SK-N-SH treated with all-trans-retinoic acid at 6 μM for 48 hours (cell line): ENCODE measurements at regions not wholly inside any gene's neighbourhood (a gene's known extent, or its start where the extent isn't known, plus 50 kb on each side); places are given as distances from the start of the nearest gene placed in this dataset.

Experiments used
- ATAC-seq: fragments of 200-7000 bp; cut with Tn5 transposase; 3 replicates; pipeline ENCODE4 v1.9.1; 2020; ENCODE audit warnings: mild to moderate bottlenecking, moderate library complexity
- BACH2 ChIP-seq: fragments of 250-450 bp; sonication (Bioruptor Pico); IDR thresholded peaks from 2 replicates; pipeline ENCODE4 v1.9.0; 2021; ENCODE audit warnings: mild to moderate bottlenecking, borderline replicate concordance
- CSDC2 ChIP-seq: fragments of 250-450 bp; sonication (Bioruptor Pico); IDR thresholded peaks from 2 replicates; pipeline ENCODE4 v1.5.0; 2020; ENCODE audit warnings: mild to moderate bottlenecking, moderate library complexity
- ESRRG ChIP-seq: fragments of 250-450 bp; sonication (Bioruptor Pico); IDR thresholded peaks from 2 replicates; pipeline ENCODE4 v1.6.1; 2021; ENCODE audit warnings: mild to moderate bottlenecking
- GLIS3 ChIP-seq: fragments of 250-450 bp; sonication (Bioruptor Pico); IDR thresholded peaks from 2 replicates; pipeline ENCODE4 v1.5.0; 2020; ENCODE audit warnings: mild to moderate bottlenecking, moderate library complexity
- OSR1 ChIP-seq: fragments of 250-450 bp; sonication (Bioruptor Pico); IDR thresholded peaks from 2 replicates; pipeline ENCODE4 v1.8.0; 2022; ENCODE audit warnings: moderate library complexity, mild to moderate bottlenecking, inconsistent platforms
- PPARA ChIP-seq: fragments of 250-450 bp; sonication (Bioruptor Pico); IDR thresholded peaks from 2 replicates; pipeline ENCODE4 v1.5.0; 2020; ENCODE audit warnings: mild to moderate bottlenecking, borderline replicate concordance
- SNAI2 ChIP-seq: fragments of 250-450 bp; sonication (Bioruptor Pico); IDR thresholded peaks from 2 replicates; pipeline ENCODE4 v1.5.0; 2020; ENCODE audit warnings: mild to moderate bottlenecking, moderate library complexity
- TCF4 ChIP-seq: fragments of 250-450 bp; sonication (Bioruptor Pico); IDR thresholded peaks from 2 replicates; pipeline ENCODE4 v1.8.0; 2021; ENCODE audit warnings: mild to moderate bottlenecking, moderate library complexity, borderline replicate concordance
- TOX ChIP-seq: fragments of 250-450 bp; sonication (Bioruptor Pico); IDR thresholded peaks from 2 replicates; pipeline ENCODE4 v1.8.0; 2021; ENCODE audit warnings: mild to moderate bottlenecking, moderate library complexity, borderline replicate concordance
- ZC3H10 ChIP-seq: fragments of 250-450 bp; sonication (Bioruptor Pico); IDR thresholded peaks from 2 replicates; pipeline ENCODE4 v1.5.1; 2021; ENCODE audit warnings: mild to moderate bottlenecking, moderate library complexity
- ZFP3 ChIP-seq: fragments of 250-450 bp; sonication (Bioruptor Pico); IDR thresholded peaks from 2 replicates; pipeline ENCODE4 v1.5.0; 2020; ENCODE audit warnings: mild to moderate bottlenecking, moderate library complexity
- ZFP30 ChIP-seq: fragments of 450-650 bp; formaldehyde crosslinking; IDR thresholded peaks from 2 replicates; pipeline ENCODE4 v1.5.0; 2022; ENCODE audit warnings: mild to moderate bottlenecking, moderate library complexity
- ZNF565 ChIP-seq: fragments of 450-650 bp; formaldehyde crosslinking; conservative IDR thresholded peaks from 2 replicates; pipeline ENCODE4 v1.5.0; 2020; ENCODE audit warnings: low read depth, mild to moderate bottlenecking, moderate library complexity
- ZNF70 ChIP-seq: fragments of 450-650 bp; formaldehyde crosslinking; IDR thresholded peaks from 2 replicates; pipeline ENCODE4 v1.5.0; 2020; ENCODE audit warnings: mild to moderate bottlenecking, moderate library complexity
- ZNF8 ChIP-seq: fragments of 450-650 bp; formaldehyde crosslinking; IDR thresholded peaks from 2 replicates; pipeline ENCODE4 v1.5.0; 2020; ENCODE audit warnings: mild to moderate bottlenecking, moderate library complexity
- TF ChIP-seq, protein P1 (sequence below): fragments of 250-450 bp; sonication (Bioruptor Pico); IDR thresholded peaks from 2 replicates; pipeline ENCODE4 v1.5.0; 2020; ENCODE audit warnings: mild to moderate bottlenecking, moderate library complexity
- TF ChIP-seq, protein P2 (sequence below): fragments of 250-450 bp; sonication (Bioruptor Pico); IDR thresholded peaks from 2 replicates; pipeline ENCODE4 v1.8.0; 2021; ENCODE audit warnings: low read depth, mild to moderate bottlenecking, moderate library complexity, borderline replicate concordance
- TF ChIP-seq, protein P3 (sequence below): fragments of 250-450 bp; sonication (Bioruptor Pico); IDR thresholded peaks from 2 replicates; pipeline ENCODE4 v1.5.1; 2020; ENCODE audit warnings: low read depth, mild to moderate bottlenecking, moderate library complexity

DNA sequence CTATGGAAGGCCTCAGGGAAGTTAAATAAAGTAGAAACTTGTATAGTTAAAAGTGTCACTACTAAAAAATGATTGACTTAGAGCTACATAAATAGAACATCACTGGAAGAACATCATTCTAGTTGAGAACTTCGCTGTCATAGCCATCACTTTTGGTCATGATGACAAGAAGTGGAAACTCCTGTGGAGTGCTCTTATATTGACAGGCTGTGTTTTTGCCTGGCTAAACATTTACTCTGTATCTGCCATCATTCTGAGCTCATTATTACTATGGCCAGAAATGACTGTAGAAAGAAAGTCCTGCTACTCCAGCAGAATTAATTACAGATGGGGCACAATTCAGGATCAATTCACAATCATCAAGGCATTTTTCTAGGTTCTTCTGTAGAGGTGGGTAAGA, 165.1 kb upstream of the GOLIM4 start (continued):
- TF ChIP-seq ZNF8 (CRISPR knock-in tag) (no peak), TOX (CRISPR knock-in tag) (no peak), ZFP30 (CRISPR knock-in tag) (no peak), BACH2 (no peak), CSDC2 (CRISPR knock-in tag) (no peak), TCF4 (CRISPR knock-in tag) (no peak), OSR1 (CRISPR knock-in tag) (no peak)
- TF ChIP-seq, protein P1, sequence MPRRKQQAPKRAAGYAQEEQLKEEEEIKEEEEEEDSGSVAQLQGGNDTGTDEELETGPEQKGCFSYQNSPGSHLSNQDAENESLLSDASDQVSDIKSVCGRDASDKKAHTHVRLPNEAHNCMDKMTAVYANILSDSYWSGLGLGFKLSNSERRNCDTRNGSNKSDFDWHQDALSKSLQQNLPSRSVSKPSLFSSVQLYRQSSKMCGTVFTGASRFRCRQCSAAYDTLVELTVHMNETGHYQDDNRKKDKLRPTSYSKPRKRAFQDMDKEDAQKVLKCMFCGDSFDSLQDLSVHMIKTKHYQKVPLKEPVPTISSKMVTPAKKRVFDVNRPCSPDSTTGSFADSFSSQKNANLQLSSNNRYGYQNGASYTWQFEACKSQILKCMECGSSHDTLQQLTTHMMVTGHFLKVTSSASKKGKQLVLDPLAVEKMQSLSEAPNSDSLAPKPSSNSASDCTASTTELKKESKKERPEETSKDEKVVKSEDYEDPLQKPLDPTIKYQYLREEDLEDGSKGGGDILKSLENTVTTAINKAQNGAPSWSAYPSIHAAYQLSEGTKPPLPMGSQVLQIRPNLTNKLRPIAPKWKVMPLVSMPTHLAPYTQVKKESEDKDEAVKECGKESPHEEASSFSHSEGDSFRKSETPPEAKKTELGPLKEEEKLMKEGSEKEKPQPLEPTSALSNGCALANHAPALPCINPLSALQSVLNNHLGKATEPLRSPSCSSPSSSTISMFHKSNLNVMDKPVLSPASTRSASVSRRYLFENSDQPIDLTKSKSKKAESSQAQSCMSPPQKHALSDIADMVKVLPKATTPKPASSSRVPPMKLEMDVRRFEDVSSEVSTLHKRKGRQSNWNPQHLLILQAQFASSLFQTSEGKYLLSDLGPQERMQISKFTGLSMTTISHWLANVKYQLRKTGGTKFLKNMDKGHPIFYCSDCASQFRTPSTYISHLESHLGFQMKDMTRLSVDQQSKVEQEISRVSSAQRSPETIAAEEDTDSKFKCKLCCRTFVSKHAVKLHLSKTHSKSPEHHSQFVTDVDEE, result no peak
- TF ChIP-seq, protein P2, sequence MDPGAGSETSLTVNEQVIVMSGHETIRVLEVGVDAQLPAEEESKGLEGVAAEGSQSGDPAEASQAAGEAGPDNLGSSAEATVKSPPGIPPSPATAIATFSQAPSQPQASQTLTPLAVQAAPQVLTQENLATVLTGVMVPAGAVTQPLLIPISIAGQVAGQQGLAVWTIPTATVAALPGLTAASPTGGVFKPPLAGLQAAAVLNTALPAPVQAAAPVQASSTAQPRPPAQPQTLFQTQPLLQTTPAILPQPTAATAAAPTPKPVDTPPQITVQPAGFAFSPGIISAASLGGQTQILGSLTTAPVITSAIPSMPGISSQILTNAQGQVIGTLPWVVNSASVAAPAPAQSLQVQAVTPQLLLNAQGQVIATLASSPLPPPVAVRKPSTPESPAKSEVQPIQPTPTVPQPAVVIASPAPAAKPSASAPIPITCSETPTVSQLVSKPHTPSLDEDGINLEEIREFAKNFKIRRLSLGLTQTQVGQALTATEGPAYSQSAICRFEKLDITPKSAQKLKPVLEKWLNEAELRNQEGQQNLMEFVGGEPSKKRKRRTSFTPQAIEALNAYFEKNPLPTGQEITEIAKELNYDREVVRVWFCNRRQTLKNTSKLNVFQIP (CRISPR knock-in tag), result no peak

DNA sequence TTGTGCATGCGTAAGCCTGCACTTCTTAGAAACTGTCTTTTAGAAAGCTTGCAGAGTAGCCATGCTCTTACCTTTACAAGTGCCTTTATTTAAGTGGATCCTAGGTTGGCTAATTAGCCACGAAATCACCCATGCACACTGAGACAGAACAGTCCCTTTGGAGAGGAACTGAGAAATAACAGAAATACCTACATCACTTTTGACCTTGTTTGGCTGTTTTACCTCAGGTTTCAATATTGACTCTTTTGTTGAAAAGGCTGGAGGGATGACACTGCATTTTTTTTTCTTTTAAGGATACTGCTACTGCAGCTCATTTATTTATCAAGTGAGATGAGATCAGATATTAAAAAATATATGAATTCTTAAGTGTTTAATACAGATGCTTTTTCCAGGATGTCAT, 155.6 kb upstream of the GOLIM4 start:
- ATAC-seq, result no peak

DNA sequence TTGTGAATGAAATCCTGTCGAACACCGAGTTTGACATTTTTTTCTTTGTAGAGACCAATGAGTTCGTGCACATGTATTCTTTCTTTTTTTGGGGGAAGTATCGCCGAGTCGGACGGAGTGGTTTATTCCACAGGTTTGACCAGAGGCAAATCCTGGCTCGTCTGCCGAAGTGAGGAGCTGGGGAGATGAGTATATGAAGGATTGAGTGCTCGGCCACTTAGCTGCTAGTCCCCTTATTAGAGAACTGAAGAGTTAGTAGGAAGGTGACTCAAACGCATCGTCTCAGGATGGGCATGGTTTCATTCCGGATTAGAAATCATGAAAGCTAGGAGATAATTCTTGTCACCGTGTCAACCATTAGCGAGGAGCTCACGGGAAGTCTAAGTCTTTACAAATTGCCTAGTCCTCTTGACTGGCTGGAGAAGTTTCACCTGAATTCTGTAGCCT, 154.7 kb upstream of the GOLIM4 start:
- ATAC-seq, result no peak

More for the DNA sequence above, 155.6 kb upstream of the GOLIM4 start:
- TF ChIP-seq PPARA (no peak), ZNF70 (CRISPR knock-in tag) (no peak), SNAI2 (no peak), TOX (CRISPR knock-in tag) (no peak), GLIS3 (no peak), ZC3H10 (no peak), TCF4 (CRISPR knock-in tag) (no peak), CSDC2 (CRISPR knock-in tag) (no peak), ZFP3 (no peak)
- TF ChIP-seq, protein P1, result no peak
- TF ChIP-seq, protein P3, sequence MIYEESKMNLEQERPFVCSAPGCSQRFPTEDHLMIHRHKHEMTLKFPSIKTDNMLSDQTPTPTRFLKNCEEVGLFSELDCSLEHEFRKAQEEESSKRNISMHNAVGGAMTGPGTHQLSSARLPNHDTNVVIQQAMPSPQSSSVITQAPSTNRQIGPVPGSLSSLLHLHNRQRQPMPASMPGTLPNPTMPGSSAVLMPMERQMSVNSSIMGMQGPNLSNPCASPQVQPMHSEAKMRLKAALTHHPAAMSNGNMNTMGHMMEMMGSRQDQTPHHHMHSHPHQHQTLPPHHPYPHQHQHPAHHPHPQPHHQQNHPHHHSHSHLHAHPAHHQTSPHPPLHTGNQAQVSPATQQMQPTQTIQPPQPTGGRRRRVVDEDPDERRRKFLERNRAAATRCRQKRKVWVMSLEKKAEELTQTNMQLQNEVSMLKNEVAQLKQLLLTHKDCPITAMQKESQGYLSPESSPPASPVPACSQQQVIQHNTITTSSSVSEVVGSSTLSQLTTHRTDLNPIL, result no peak

DNA sequence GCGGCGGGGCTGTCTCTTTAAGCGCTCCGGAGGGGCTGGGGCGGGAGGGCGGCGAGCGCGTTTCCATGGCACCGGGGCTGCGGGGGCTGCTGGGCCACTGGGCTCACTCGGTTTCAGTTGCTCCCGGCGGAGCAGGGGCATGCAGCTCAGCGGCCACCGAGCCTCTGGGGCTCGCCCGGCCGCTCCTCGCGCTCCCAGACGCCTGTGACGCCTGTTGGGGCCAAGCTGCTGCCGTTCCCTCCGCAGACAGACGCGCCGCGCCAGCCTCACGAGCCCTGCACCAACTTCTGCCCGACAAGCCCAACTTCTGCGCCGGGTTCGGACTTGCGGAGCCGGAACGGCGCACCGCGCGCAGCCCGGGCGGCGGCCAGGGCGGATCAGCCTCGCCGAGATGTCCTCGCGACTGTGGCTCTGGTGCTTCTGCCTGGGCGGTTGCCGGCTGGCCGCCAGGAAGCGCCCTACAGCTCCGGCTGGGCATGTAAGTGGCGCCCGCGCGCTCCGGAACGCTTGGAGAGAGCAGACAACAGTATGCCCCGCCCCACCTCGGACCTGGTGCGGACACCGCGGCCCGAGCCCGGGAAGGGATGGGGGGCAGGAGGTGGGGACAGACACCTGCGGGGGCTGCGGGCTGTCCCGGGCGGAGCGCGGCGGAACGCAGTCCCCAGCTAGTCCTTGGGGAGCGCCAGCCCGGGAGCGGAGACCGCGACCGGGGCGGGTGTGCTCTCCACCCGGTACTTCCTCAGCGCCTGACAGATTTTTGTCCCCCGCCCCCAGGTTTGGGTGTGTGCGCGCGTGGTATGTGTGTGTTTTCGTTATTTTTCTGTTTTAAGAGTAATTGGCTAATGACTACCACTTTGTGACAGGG, 154.1 kb upstream of the GOLIM4 start:
- peak; percentile 97 for ATAC-seq
- 0 out of 2 replicates have a peak, but pooled peaks have one; percentile 29 for TF ChIP-seq ZFP3
- TF ChIP-seq SNAI2, result no peak

More for the DNA sequence above, 154.7 kb upstream of the GOLIM4 start:
- TF ChIP-seq ESRRG (CRISPR knock-in tag) (no peak), TOX (CRISPR knock-in tag) (no peak), PPARA (no peak), OSR1 (CRISPR knock-in tag) (no peak), ZNF8 (CRISPR knock-in tag) (no peak), ZNF565 (CRISPR knock-in tag) (no peak)
